ENCODE measurements at regions not wholly inside any gene's neighbourhood (a gene's known extent, or its start where the extent isn't known, plus 50 kb on each side); places are given as distances from the start of the nearest gene placed in this dataset.
"Not testable (repeated sequence)": the region's sequence is repeated elsewhere in the genome, so short reads cannot be mapped to it uniquely, and the experiment has no call there.

- H3K27ac Mint-ChIP-seq; DNase-seq (ENCODE audit: low spot score); H3K4me3 Mint-ChIP-seq; H3K4me1 Mint-ChIP-seq (ENCODE audit: low read depth in 2 of 2); ATAC-seq; H3K27me3 Mint-ChIP-seq: not testable (repeated sequence)
- Mint-ChIP-seq H3K9me3 (peaks cover 30% of the 10 kb centered on the region), H3K36me3 (peaks cover 21% of the 10 kb centered on the region)
Observed at GRCh38 chr3:95860628-95861027, 953.8 kb upstream of the EPHA6 start.

GRCh38 chr3:95883801-95884200 lies 930.6 kb upstream of the EPHA6 start:
- ATAC-seq (no peak), DNase-seq (ENCODE audit: low spot score) (no peak)
- H3K4me3 Mint-ChIP-seq, result no peak overlapping the region
- no peaks in the 10 kb centered on the region for H3K36me3 Mint-ChIP-seq
- H3K27ac Mint-ChIP-seq, result no peak overlapping the region
- peaks cover 7% of the 10 kb centered on the region for H3K9me3 Mint-ChIP-seq
- no peaks in the 10 kb centered on the region for H3K4me1 Mint-ChIP-seq (ENCODE audit: low read depth in 2 of 2)
- no peaks in the 10 kb centered on the region for H3K27me3 Mint-ChIP-seq

- H3K4me1 Mint-ChIP-seq (ENCODE audit: low read depth in 2 of 2), result no peaks in the 10 kb centered on the region
- no peaks in the 10 kb centered on the region for H3K36me3 Mint-ChIP-seq
- no peaks in the 10 kb centered on the region for H3K27me3 Mint-ChIP-seq
- peaks cover 7% of the 10 kb centered on the region for H3K9me3 Mint-ChIP-seq
- ATAC-seq, result no peak
- H3K27ac Mint-ChIP-seq, result no peak overlapping the region
- no peak for DNase-seq (ENCODE audit: low spot score)
- no peak overlapping the region for H3K4me3 Mint-ChIP-seq
Observed at GRCh38 chr3:95886616-95887015, 927.8 kb upstream of the EPHA6 start.

GRCh38 chr3:95887114-95887513 lies 927.3 kb upstream of the EPHA6 start:
- H3K4me3 Mint-ChIP-seq, result no peak overlapping the region
- ATAC-seq (no peak), DNase-seq (ENCODE audit: low spot score) (no peak)
- H3K36me3 Mint-ChIP-seq, result no peaks in the 10 kb centered on the region
- no peak overlapping the region for H3K27ac Mint-ChIP-seq
- H3K4me1 Mint-ChIP-seq (ENCODE audit: low read depth in 2 of 2), result no peaks in the 10 kb centered on the region
- no peaks in the 10 kb centered on the region for H3K27me3 Mint-ChIP-seq
- peaks cover 5% of the 10 kb centered on the region for H3K9me3 Mint-ChIP-seq

- Mint-ChIP-seq H3K9me3 (peaks cover 7% of the 10 kb centered on the region), H3K27ac (no peak overlapping the region)
- ATAC-seq, result no peak
Observed at GRCh38 chr3:95894820-95895219, 919.6 kb upstream of the EPHA6 start.

GRCh38 chr3:95899494-95899893 lies 914.9 kb upstream of the EPHA6 start:
- H3K4me3 Mint-ChIP-seq, result no peak overlapping the region
- H3K9me3 Mint-ChIP-seq, result peaks cover 3% of the 10 kb centered on the region
- ATAC-seq (no peak), DNase-seq (ENCODE audit: low spot score) (no peak)
- H3K27me3 Mint-ChIP-seq, result no peaks in the 10 kb centered on the region
- H3K36me3 Mint-ChIP-seq, result no peaks in the 10 kb centered on the region
- no peaks in the 10 kb centered on the region for H3K4me1 Mint-ChIP-seq (ENCODE audit: low read depth in 2 of 2)
- H3K27ac Mint-ChIP-seq, result no peak overlapping the region

More at GRCh38 chr3:95894820-95895219, 919.6 kb upstream of the EPHA6 start:
- Mint-ChIP-seq H3K4me3 (no peak overlapping the region), H3K4me1 (ENCODE audit: low read depth in 2 of 2) (no peaks in the 10 kb centered on the region), H3K36me3 (peaks cover 6% of the 10 kb centered on the region), H3K27me3 (no peaks in the 10 kb centered on the region)
- no peak for DNase-seq (ENCODE audit: low spot score)

GRCh38 chr3:95899911-95900310 lies 914.5 kb upstream of the EPHA6 start:
- Mint-ChIP-seq H3K4me3 (no peak overlapping the region), H3K9me3 (peaks cover 3% of the 10 kb centered on the region), H3K27me3 (no peaks in the 10 kb centered on the region), H3K27ac (no peak overlapping the region), H3K36me3 (no peaks in the 10 kb centered on the region), H3K4me1 (ENCODE audit: low read depth in 2 of 2) (no peaks in the 10 kb centered on the region)
- DNase-seq (ENCODE audit: low spot score), result no peak
- no peak for ATAC-seq

GRCh38 chr3:95901948-95902347 lies 912.4 kb upstream of the EPHA6 start:
- Mint-ChIP-seq H3K27ac (no peak overlapping the region), H3K4me3 (no peak overlapping the region), H3K4me1 (ENCODE audit: low read depth in 2 of 2) (no peaks in the 10 kb centered on the region), H3K27me3 (no peaks in the 10 kb centered on the region), H3K36me3 (no peaks in the 10 kb centered on the region), H3K9me3 (peaks cover 3% of the 10 kb centered on the region)
- no peak for DNase-seq (ENCODE audit: low spot score)
- ATAC-seq, result no peak

GRCh38 chr3:95905182-95905581 lies 909.2 kb upstream of the EPHA6 start:
- peaks cover 2% of the 10 kb centered on the region for H3K36me3 Mint-ChIP-seq
- H3K9me3 Mint-ChIP-seq, result no peaks in the 10 kb centered on the region
- H3K4me1 Mint-ChIP-seq (ENCODE audit: low read depth in 2 of 2), result no peaks in the 10 kb centered on the region
- no peak for DNase-seq (ENCODE audit: low spot score)
- no peak overlapping the region for H3K27ac Mint-ChIP-seq
- no peaks in the 10 kb centered on the region for H3K27me3 Mint-ChIP-seq
- ATAC-seq, result no peak
- no peak overlapping the region for H3K4me3 Mint-ChIP-seq

- peak in 1 of 2 donors; percentile 33 for ATAC-seq
- Mint-ChIP-seq H3K9me3 (peaks cover 6% of the 10 kb centered on the region), H3K27me3 (no peaks in the 10 kb centered on the region), H3K4me1 (ENCODE audit: low read depth in 2 of 2) (no peaks in the 10 kb centered on the region), H3K27ac (no peak overlapping the region), H3K4me3 (no peak overlapping the region), H3K36me3 (peaks cover 10% of the 10 kb centered on the region)
- DNase-seq (ENCODE audit: low spot score), result peak; percentile 48
Observed at GRCh38 chr3:95911767-95912166, 902.6 kb upstream of the EPHA6 start.

GRCh38 chr3:95923496-95924210 lies 890.7 kb upstream of the EPHA6 start:
- Mint-ChIP-seq H3K36me3 (no peaks in the 10 kb centered on the region), H3K4me3 (no peak overlapping the region), H3K9me3 (peaks cover 16% of the 10 kb centered on the region), H3K27ac (no peak overlapping the region), H3K4me1 (ENCODE audit: low read depth in 2 of 2) (no peaks in the 10 kb centered on the region), H3K27me3 (no peaks in the 10 kb centered on the region)
- DNase-seq (ENCODE audit: low spot score) (no peak), ATAC-seq (no peak)

GRCh38 chr3:95926904-95927501 lies 887.4 kb upstream of the EPHA6 start:
- no peak for ATAC-seq
- peaks cover 13% of the 10 kb centered on the region for H3K9me3 Mint-ChIP-seq
- H3K27ac Mint-ChIP-seq, result no peak overlapping the region
- no peaks in the 10 kb centered on the region for H3K36me3 Mint-ChIP-seq
- no peaks in the 10 kb centered on the region for H3K4me1 Mint-ChIP-seq (ENCODE audit: low read depth in 2 of 2)
- H3K27me3 Mint-ChIP-seq, result no peaks in the 10 kb centered on the region
- DNase-seq (ENCODE audit: low spot score), result no peak
- H3K4me3 Mint-ChIP-seq, result no peak overlapping the region

GRCh38 chr3:95934181-95934580 lies 880.2 kb upstream of the EPHA6 start:
- ATAC-seq, result no peak
- no peak overlapping the region for H3K4me3 Mint-ChIP-seq
- H3K36me3 Mint-ChIP-seq, result no peaks in the 10 kb centered on the region
- H3K9me3 Mint-ChIP-seq, result peaks cover 8% of the 10 kb centered on the region
- H3K27me3 Mint-ChIP-seq, result no peaks in the 10 kb centered on the region
- H3K4me1 Mint-ChIP-seq (ENCODE audit: low read depth in 2 of 2), result no peaks in the 10 kb centered on the region
- no peak for DNase-seq (ENCODE audit: low spot score)
- no peak overlapping the region for H3K27ac Mint-ChIP-seq

GRCh38 chr3:95939235-95939809 lies 875.1 kb upstream of the EPHA6 start:
- no peak for DNase-seq (ENCODE audit: low spot score)
- Mint-ChIP-seq H3K4me1 (ENCODE audit: low read depth in 2 of 2) (no peaks in the 10 kb centered on the region), H3K27ac (no peak overlapping the region), H3K9me3 (peaks cover 13% of the 10 kb centered on the region), H3K36me3 (peaks cover 7% of the 10 kb centered on the region), H3K4me3 (no peak overlapping the region), H3K27me3 (no peaks in the 10 kb centered on the region)
- no peak for ATAC-seq
